Activated CD4-positive, alpha-beta T cell treated with anti-CD3 and anti-CD28 coated beads, Interleukin-2, Interleukin-6, amounts not matched to agents 100 ng/mL and 50 ng/mL, durations not matched to agents 16 hours and 8 hours (primary cell): ENCODE measurements at regions not wholly inside any gene's neighbourhood (a gene's known extent, or its start where the extent isn't known, plus 50 kb on each side); places are given as distances from the start of the nearest gene placed in this dataset.

Experiments used
- DNase-seq: peaks from one replicate; pipeline ENCODE4 v3.0.0-alpha.2; 2020

DNA sequence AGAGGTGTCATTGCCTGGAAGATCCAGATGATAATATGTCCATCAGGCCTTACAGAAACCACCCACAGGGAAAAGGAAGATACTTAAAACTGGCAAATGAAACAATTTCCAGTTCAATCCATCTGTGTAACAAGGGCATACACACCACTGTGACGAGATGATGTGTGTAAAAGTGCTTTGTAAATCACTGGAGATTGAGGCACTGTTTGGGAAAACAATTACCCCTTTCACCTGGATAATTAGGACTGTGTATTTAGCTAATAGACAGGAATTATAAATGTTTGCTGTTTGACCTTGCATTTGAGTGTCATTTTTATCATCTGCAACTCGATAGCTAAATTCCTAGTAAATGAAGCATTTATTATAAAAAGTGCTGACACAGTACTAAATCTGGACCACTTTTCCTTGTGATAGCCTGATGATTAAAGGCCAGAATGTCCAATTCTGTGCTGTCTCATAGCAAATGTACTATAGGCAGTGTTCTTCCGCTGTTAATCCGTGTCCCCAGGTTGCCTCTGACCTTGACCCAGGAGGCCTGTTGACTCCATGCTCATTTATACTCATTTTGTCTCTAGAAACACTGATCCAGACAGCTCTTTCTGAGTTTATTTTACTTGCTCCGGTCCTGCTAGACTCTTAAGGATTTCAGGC, 105.8 kb downstream of the LACC1 start:
- no peak for DNase-seq

DNA sequence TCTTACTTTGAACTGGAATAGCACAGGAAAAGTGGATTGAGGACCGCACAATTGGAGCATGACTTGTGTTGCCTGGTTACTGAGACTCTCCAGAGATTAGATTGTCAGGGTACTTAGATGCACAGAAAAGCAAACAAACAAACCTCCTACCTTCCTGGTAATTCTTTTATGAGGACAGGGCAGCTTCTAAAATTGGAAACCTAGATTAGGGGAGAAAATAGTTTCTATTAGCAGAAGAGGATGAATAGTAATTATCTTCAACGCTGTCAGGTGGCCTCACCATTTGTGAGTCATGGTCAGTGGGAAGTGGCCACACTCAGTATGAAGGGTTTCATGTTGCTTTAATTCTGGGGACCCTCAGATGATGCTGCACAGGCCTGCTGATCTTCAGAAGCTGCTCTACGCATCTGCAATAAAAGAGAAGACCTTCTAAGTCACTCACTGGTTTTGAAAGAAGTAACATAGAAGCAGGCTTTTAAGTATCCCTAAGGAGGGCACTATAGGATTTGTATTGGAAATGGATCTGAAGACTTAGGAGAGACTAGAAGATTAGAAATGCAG, 106.8 kb downstream of the LACC1 start:
- no peak for DNase-seq

GRCh38 chr13:43988302-43988701, 108.6 kb downstream of the LACC1 start:
- DNase-seq, result no peak

- DNase-seq, result no peak
Measured at GRCh38 chr13:43990021-43990420, 110.3 kb downstream of the LACC1 start.

GRCh38 chr13:43990829-43991228, 111.1 kb downstream of the LACC1 start:
- DNase-seq, result no peak

- DNase-seq, result no peak
Measured at GRCh38 chr13:43991773-43992201, 112.1 kb downstream of the LACC1 start.

DNA sequence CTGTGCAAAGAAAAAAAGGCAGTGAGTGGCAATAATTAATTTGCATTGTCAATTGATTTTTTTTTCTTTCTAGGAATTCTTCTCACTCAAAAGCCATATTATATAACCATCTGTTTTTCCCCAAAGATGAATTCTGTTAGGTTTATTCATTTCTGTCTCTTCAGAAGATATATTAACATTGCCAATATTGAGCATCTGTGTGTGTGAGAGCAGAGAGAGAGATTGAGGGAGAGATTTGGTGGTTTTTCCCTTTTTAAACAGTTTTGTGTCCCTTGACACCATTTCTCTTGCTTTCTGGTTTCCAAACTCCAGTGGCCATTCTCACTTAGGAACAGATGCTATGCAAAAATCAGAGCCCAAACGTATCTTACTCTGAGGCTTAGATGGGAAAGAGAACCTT, 112.5 kb downstream of the LACC1 start:
- DNase-seq, result no peak

- DNase-seq, result no peak
Measured at GRCh38 chr13:43994999-43995859, 115.5 kb downstream of the LACC1 start.

GRCh38 chr13:43996221-43996620, 116.5 kb downstream of the LACC1 start:
- DNase-seq, result no peak

- no peak for DNase-seq
Measured at GRCh38 chr13:44003481-44003880, 123.8 kb downstream of the LACC1 start.

- no peak for DNase-seq
Measured at GRCh38 chr13:44004878-44005277, 125.2 kb downstream of the LACC1 start.

DNA sequence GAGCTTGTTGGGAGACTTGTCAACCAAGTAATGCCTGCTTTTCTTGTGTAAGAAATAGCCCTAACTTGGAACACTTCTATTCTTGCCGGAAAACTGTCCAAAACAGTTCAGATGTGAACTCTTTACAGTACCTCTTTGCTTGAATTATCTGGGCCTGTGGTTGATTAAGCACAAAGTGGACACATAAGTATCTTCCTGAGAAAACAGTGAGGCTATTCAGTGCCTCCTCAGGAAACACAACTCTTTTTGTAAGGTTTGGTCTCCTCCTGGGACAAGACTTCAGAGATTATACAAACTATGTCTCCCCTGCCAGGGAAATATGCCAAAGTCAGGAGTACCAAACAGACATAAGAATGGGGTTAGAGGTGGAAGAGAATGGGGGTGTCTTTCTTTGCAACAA, 127.7 kb downstream of the LACC1 start:
- DNase-seq, result no peak

DNA sequence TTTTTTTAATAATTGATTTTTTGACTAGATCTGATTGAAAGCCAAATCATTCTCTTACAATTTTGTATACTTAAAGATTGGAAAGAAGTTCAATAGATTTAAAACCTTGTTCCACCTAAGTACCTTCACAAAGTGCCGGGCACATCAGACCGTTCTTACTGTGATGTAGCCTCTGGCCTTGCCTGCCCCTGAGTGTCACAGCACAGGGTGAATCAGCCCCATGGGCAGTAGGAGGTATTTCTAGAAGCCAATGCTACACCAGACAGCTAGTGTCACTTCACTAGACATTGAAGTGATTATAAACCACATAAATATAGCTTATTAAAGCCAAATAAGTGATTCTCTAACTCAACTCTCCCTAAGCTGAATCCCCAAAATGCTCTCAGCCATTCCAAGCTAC, 131.3 kb downstream of the LACC1 start:
- no peak for DNase-seq

- no peak for DNase-seq
Measured at GRCh38 chr13:44012910-44013757, 133.4 kb downstream of the LACC1 start.

- DNase-seq, result no peak
Measured at GRCh38 chr13:44013758-44014291, 134.1 kb downstream of the LACC1 start.

- DNase-seq, result no peak
Measured at GRCh38 chr13:44014501-44014900, 134.8 kb downstream of the LACC1 start.

GRCh38 chr13:44015118-44015517, 135.4 kb downstream of the LACC1 start:
- no peak for DNase-seq

DNA sequence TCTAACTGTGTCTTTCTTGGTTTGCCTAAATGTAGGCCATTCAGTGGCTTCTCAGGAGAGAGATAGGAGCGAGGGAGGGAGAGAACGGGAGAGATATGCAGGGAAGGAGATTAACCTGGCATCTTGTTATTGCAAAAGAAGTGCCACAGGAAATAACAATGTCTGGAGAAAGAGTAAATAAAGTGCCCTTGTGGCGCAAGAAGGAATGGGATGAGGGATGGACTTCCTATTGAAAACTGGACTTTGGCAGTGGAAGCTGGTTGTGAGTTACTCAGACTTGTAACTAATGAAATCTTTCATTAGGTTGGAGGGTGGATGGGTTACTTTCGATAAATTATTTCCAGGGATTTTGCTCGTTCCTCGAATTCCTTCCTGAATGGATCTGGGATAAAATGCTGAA, 136.1 kb downstream of the LACC1 start:
- no peak for DNase-seq

GRCh38 chr13:44017756-44018309, 138.1 kb downstream of the LACC1 start:
- no peak for DNase-seq

- DNase-seq, result no peak
Measured at GRCh38 chr13:44019651-44020050, 139.9 kb downstream of the LACC1 start.

GRCh38 chr13:44021422-44021821, 141.7 kb downstream of the LACC1 start:
- no peak for DNase-seq

- no peak for DNase-seq
Measured at GRCh38 chr13:44022196-44022595, 142.5 kb downstream of the LACC1 start.
